ENCODE measurements at regions not wholly inside any gene's neighbourhood (a gene's known extent, or its start where the extent isn't known, plus 50 kb on each side); places are given as distances from the start of the nearest gene placed in this dataset.
"Not testable (repeated sequence)": the region's sequence is repeated elsewhere in the genome, so short reads cannot be mapped to it uniquely, and the experiment has no call there.

DNA sequence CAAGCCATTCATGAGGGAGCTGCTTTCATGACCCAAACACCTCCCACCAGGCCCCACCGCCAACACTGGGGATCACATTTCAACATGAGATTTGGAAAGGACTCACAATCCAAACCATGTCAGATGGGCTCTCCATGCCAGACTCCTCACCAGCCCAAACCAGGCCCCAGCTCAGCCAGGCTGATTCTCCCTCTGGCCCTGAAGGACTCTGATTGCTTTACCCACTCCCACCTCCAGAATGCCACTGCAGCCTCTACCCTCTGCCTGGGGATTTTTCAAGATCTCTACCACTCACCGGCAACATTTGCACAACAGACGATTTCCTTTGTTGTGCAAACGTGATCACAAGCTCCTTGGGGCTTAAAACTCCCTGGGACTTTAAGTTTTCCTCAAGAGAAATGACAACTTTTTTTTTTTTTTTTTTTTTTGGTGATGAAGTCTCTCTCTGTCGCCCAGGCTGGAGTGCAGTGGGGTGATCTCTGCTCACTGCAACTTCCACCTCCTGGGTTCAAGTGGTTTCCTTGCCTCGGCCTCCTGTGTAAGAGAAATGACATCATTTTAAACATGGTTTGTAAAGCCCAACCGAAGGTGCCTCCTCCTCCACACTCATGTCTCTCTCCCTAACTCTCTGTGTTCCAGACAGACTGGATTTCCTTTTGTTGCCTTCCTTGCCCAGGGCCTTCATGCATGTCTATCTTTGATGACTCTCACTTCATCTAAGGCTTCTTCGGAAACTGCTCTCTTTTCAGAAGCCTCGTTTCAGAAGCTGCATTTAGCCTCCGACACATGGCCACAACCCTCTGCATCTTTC lies 147.0 kb downstream of the CDH26 start:
- H3K27me3 ChIP-seq (ENCODE audit: insufficient read depth, low read depth, severe bottlenecking) = no peaks in the 10 kb centered on the region
- H3K9me3 ChIP-seq (ENCODE audit: severe bottlenecking) = no peaks in the 10 kb centered on the region
- no peak for DNase-seq
- no peak overlapping the region for H3K4me3 ChIP-seq (ENCODE audit: low read depth, low read length)
- no peaks in the 10 kb centered on the region for H3K36me3 ChIP-seq
- no peak for TF ChIP-seq CTCF (IDR thresholded peaks at IDR 0.05; ENCODE audit: low read depth, low read length)
- no peak overlapping the region for H3K27ac ChIP-seq

DNA sequence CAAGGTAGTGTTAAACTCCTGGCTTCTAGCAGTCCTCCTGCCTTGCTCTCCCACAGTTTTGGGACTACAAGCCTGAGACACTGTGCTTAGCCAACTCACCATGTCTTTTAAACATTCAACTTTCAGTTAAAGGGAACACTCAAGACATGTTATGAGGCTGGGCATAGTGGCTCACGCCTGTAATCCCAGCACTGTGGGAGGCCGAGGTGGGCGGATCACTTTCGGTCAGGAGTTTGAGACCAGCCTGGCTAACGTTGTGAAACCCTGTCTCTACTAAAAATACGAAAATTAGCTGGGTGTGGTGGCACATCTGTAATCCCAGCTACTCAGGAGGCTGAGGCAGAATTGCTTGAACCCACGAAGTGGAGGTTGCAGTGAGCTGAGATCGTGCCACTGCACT lies 148.0 kb downstream of the CDH26 start:
- H3K27me3 ChIP-seq (ENCODE audit: insufficient read depth, low read depth, severe bottlenecking); H3K36me3 ChIP-seq; H3K9me3 ChIP-seq (ENCODE audit: severe bottlenecking); H3K27ac ChIP-seq; H3K4me3 ChIP-seq (ENCODE audit: low read depth, low read length); DNase-seq: not testable (repeated sequence)

- Histone ChIP-seq H3K4me3 (ENCODE audit: low read depth, low read length) (no peak overlapping the region), H3K36me3 (no peaks in the 10 kb centered on the region), H3K27me3 (ENCODE audit: insufficient read depth, low read depth, severe bottlenecking) (no peaks in the 10 kb centered on the region), H3K27ac (no peak overlapping the region), H3K9me3 (ENCODE audit: severe bottlenecking) (no peaks in the 10 kb centered on the region)
- no peak for DNase-seq
- no peak for TF ChIP-seq CTCF (IDR thresholded peaks at IDR 0.05; ENCODE audit: low read depth, low read length)
These were observed 149.6 kb downstream of the CDH26 start for GRCh38 chr20:60107621-60108390.

DNA sequence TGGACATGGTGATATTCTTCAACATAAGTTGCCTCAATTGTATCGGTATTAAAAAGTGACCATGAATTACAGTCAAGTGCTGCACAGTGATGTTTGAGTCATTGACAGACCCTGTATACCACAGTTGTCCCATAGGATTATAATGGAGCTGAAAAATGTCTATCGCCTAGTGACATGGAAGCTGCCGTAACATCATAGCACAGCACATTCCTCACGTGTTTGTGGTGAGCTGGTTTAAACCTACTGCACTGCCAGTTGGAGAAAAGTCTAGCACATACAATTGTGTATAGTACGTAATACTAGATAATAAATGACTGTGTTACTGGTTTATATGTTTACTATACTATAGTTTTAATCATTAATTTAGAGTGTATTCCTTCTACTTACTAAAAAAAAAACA lies 150.2 kb downstream of the CDH26 start:
- no peak overlapping the region for H3K27ac ChIP-seq
- no peaks in the 10 kb centered on the region for H3K27me3 ChIP-seq (ENCODE audit: insufficient read depth, low read depth, severe bottlenecking)
- no peak overlapping the region for H3K4me3 ChIP-seq (ENCODE audit: low read depth, low read length)
- DNase-seq = no peak
- H3K9me3 ChIP-seq (ENCODE audit: severe bottlenecking) = no peaks in the 10 kb centered on the region
- TF ChIP-seq CTCF (IDR thresholded peaks at IDR 0.05; ENCODE audit: low read depth, low read length) = no peak
- no peaks in the 10 kb centered on the region for H3K36me3 ChIP-seq

- peak; percentile 36 for DNase-seq
These were observed 155.0 kb downstream of the CDH26 start for GRCh38 chr20:60113024-60113724.

More at GRCh38 chr20:60113024-60113724, 155.0 kb downstream of the CDH26 start:
- H3K9me3 ChIP-seq (ENCODE audit: severe bottlenecking) = no peaks in the 10 kb centered on the region
- no peaks in the 10 kb centered on the region for H3K36me3 ChIP-seq
- no peak overlapping the region for H3K4me3 ChIP-seq (ENCODE audit: low read depth, low read length)
- no peak for TF ChIP-seq CTCF (IDR thresholded peaks at IDR 0.05; ENCODE audit: low read depth, low read length)
- no peaks in the 10 kb centered on the region for H3K27me3 ChIP-seq (ENCODE audit: insufficient read depth, low read depth, severe bottlenecking)
- H3K27ac ChIP-seq = no peak overlapping the region

All from WERI-Rb-1 (cell line).